Hippocampal formation (tissue), 2 donors: ENCODE measurements at regions not wholly inside any gene's neighbourhood (a gene's known extent, or its start where the extent isn't known, plus 50 kb on each side); places are given as distances from the start of the nearest gene placed in this dataset.
"Not testable (repeated sequence)": the region's sequence is repeated elsewhere in the genome, so short reads cannot be mapped to it uniquely, and the experiment has no call there.

Source experiments
- DNase-seq, 2 donors: peaks; one replicate each; lab custom pipeline; 2025; lab: John Stamatoyannopoulos, UW

DNA sequence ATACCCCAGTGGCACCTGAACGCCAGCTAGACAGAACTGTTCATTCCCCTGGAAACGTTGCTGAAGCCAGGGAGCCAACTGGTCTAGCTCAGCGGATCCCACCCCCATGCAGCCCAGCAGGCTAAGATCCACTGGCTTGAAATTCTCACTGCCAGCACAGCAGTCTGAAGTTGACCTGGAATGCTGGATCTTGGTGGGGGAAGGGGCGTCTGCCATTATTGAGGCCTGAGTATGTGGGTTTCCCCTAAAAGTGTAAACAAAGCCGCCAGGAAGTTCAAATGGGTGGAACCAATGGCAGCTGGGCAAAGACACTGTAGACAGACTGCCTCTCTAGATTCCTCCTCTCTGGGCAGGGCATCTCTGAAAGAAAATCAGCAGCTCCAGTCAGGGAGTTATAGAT is 213.0 kb downstream of the NKX6-1 start:
- no peak for DNase-seq

- DNase-seq = no peak
Measured at GRCh38 chr4:84279678-84280077, 219.4 kb downstream of the NKX6-1 start.

DNA sequence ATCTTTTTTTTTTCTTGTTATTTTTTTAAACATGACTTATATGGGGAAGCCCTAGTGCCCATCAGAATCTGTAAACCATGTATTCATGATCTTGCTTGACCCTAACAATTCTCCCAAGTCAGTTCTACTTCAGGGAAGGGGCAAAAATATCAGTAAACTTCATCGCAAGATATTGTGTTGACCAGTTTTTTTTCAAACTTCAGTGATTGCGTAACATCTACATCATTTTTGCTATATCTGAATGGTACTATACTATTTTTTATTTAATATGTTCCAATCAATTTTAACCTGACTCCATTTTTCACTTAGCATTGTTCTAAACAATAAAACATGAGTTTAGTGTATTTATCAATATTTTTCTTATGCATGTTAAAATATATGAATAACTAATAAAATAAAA is 221.2 kb downstream of the NKX6-1 start:
- no peak for DNase-seq

GRCh38 chr4:84276752-84277151 is 222.3 kb downstream of the NKX6-1 start:
- no peak for DNase-seq

- no peak for DNase-seq
Measured at GRCh38 chr4:84269536-84270044, 229.5 kb downstream of the NKX6-1 start.

- DNase-seq = no peak
Measured at GRCh38 chr4:84264652-84265051, 234.4 kb downstream of the NKX6-1 start.

GRCh38 chr4:84263415-84263814 is 235.7 kb downstream of the NKX6-1 start:
- no peak for DNase-seq

- DNase-seq = no peak
Measured at GRCh38 chr4:84260495-84260894, 238.6 kb downstream of the NKX6-1 start.

- DNase-seq = no peak
Measured at GRCh38 chr4:84258905-84259830, 239.9 kb downstream of the NKX6-1 start.

DNA sequence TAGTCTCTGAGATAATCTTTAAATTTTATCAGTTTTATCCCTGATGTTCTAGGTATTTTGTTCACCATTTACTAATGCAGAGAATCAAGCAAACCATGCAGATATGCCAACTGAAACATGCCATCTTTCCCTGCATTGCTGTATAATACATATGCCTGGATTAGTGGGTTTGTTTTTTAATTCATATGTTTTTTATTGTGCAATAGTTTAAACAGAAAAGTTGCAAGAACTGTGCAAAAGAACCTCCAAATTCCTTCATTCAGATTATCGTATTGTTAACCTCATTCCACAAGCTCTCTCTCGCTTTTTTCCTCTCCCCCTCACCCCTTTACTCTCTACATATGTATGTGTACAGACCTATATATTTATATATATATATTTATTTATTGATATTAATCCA is 244.6 kb downstream of the NKX6-1 start:
- no peak for DNase-seq

DNA sequence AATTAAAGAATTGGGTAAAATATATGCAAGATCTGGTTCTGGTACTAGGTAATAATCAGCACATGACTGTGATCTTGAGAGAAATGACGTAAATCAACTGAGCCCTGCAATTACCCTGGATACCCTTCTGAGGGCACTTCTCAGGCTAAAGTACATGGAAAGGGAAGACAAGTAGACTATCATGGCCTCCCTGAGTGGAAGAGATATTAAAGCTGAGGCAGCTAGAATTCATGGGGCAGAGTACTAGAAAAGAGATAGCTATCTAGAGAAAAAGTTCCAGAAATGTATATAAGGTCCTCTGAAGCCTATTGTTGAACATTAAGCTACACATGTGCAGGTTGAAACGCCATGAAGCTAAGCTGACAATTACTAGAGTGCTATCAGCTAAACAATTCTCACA is 249.6 kb downstream of the NKX6-1 start:
- no peak for DNase-seq

GRCh38 chr4:84245042-84245441 is 254.1 kb downstream of the NKX6-1 start:
- DNase-seq = not testable (repeated sequence)

GRCh38 chr4:84244346-84244801 is 254.7 kb downstream of the NKX6-1 start:
- not testable (repeated sequence) for DNase-seq

GRCh38 chr4:84243685-84244084 is 255.4 kb downstream of the NKX6-1 start:
- no peak for DNase-seq

DNA sequence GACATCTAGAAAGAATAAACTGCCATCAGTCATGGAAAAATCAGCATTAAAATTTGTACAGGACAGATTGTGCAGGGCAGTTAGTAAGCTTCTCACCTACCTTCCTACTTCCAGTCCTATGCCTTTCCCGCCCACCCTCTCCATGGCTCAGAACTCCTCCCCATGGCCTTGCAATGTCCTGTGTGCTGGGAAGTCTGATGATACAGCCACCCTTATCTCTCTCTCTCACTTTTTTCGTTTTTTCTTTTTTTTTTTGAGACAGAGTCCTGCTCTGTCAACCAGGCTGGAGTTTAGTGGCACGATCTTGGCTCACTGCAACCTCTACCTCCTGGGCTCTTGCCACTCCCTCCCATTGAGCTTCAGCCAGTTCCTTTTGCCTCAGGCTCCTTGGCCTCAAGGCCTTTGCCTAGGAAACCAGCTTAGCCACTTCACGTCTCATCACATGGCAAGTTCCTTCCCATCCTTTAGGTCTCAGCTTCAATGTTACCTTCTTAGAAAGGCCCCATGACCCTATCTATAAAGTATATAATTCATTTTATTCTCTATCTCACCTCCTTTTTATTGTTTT is 259.7 kb downstream of the NKX6-1 start:
- DNase-seq = no peak

DNA sequence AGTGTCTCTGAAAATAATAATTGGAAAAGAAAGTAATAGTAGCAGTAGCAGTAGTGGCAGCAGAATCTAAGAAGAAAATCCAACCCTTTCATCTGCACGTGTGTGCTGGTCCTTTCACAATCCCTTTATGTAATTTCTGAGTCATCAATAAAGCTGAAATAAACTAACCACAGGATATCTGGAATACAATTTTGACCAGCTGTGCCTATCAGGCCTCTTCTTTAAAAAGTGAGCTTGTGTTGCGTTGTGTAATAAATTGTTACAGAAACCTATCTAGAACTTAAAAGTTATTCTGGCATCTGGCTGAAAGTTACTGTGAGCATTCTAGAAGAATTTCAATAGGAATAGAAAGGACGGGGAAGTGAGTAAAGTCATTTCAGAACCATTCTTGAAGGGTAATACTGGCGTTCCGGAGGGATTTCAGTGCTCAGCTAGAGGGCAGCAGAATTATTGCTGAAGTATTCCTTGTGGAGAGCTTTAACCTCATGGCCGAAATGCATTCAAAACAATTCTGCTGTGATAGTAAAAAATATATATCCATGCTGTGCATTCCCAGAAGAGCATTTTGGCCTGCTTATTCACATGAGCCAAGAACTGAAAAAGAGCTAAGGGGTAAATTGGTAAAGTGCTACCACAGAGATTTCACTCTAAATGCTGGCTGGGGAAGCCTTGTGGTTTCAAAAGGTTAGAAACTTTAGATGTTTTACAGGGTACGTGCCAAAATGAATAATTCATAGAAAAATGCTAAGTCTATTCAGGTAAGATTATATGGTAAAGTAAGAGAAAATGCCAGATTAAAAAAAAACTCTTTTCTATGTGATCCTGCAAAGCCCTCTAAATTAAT is 260.6 kb downstream of the NKX6-1 start:
- no peak for DNase-seq

DNA sequence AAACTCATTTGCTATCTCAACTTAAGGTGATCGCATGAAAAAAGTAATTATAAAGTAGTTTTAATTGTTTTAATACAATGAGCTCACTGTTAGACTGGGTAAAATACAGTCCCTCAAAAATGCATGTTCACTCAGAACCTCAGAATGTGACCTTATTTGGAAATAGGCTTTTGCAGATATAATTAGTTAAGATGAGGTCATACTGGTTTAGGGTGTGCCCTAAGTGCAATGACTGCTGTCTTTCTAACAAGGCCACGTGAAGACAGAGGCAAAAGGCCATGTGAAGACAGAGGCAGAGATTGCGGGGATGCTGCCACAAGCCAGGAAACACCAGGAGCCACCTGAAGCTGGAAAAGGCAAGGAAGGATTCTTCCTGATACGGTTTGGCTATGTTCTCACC is 262.1 kb downstream of the NKX6-1 start:
- no peak for DNase-seq

DNA sequence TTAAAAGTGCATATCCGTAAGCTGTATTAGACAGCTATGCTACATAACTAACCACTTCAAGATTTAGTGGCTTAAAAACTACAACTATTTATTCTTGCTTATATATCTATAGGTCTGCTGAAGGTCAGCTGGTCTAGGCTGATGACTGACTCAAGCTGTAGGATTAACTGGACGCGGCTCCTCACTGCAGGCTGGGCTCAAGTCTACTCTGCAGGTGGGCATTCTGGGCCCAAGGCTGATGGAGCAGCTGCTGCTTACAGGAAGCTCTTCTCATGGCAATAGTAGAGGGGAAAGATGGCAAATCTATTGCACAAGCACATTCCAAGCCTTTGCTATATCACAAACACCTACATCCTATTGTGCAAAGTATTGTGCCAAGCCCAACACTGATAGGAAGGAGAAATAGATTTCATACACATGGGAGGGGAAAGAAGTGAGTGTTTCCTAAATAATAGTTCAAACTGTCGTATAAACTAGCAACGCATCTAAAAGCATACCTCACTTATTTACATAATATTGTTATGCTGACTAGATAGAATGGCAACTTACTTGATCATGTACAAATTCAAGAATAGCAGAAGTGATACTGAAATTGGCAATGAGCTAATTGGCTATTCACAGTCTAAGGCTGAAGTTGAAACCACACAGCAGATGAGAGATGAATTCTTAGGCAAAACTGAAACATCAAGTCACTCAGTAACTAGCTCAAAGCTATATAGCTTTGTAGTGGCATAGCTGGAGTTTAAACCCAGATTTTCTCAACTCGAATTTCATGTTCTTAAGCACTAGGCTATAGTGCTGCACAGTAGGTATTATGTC is 263.8 kb downstream of the NKX6-1 start:
- DNase-seq = no peak

DNA sequence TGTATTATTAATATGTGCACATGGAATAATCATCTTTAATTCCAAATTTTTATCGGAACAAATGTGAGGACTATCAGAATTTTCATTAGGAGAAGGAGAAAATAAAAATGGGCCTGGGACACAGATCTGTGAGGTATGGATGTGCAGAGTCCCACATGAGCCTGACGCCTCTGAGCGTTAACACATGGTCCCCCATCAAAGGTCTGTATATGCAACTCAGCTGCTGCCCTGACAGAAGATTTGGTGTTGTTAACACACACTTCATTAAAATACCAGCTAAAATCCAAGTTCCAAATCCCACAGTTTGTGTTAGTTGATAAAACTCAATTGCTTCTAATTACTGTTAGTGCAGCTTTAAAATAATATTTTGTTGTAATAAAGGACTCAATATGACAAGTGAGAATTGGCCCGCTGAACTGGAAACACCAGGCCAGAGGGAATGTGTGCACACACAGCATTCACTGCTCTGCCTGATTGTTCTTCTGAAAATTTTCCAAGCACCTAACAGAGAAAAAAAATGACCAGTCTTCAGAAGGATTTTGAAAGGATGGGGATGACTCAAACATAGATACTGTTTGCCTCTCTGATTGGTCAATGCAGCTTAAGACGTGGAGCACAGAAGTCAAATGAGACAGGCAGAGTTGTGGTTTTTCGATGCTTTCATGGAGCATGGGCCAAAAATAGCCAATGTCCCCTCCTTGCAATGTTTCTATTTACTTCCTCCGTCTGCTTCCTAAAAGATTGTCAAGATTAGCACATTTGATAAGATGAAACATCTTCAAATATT is 266.6 kb downstream of the NKX6-1 start:
- DNase-seq = no peak

DNA sequence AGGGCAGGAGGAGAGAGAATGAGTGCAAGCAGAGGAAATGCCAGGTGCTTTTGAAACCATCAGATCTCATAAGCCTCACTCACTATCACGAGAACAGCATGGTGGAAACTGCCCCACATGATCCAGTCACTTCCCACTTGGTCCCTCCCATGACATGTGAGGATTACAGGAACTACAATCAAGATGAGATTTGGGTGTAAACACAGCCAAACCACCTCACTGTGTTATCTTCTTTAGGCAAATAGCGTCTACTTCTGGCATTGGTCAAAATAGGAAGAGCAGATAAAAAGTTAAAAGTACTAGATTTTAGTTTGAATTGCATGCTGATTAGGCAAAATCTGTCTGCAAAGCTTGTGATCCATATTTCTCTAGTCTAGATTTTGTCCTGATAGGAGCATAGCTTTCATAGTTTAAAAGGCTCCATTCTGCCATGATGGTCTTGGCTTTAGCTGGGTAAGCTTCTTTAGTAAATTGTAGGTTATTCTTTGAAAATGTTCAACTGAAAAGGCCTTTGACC is 267.5 kb downstream of the NKX6-1 start:
- no peak for DNase-seq
